Neuron (in vitro differentiated cells): ENCODE measurements at regions not wholly inside any gene's neighbourhood (a gene's known extent, or its start where the extent isn't known, plus 50 kb on each side); places are given as distances from the start of the nearest gene placed in this dataset.

Experiments used
- H2AFZ ChIP-seq: one replicate; pipeline ENCODE4 v1.6.1; 2013; ENCODE audit warnings: low read depth, mild to moderate bottlenecking, inconsistent platforms, low read length, moderate library complexity
- H3K27me3 ChIP-seq: one replicate; pipeline ENCODE4 v1.6.1; 2013; ENCODE audit warnings: low read length; ENCODE audit not compliant: insufficient read depth
- H3K36me3 ChIP-seq: one replicate; pipeline ENCODE4 v1.6.1; 2013; ENCODE audit warnings: low read length; ENCODE audit not compliant: insufficient read depth
- H3K4me1 ChIP-seq: one replicate; pipeline ENCODE4 v1.6.1; 2013; ENCODE audit warnings: low read length; ENCODE audit not compliant: insufficient read depth
- H3K4me3 ChIP-seq: 2 replicates; pipeline ENCODE4 v1.5.1; 2013; ENCODE audit warnings: mild to moderate bottlenecking, low read length, moderate library complexity
- H3K9me3 ChIP-seq: one replicate; pipeline ENCODE4 v1.6.1; 2013; ENCODE audit warnings: low read length

GRCh38 chr7:17242504-17242903 lies 55.9 kb upstream of the AHR start:
- Histone ChIP-seq H3K27me3 (no peaks in the 10 kb centered on the region), H3K4me3 (no peak overlapping the region), H3K4me1 (no peaks in the 10 kb centered on the region), H3K36me3 (no peaks in the 10 kb centered on the region), H2AFZ (no peak overlapping the region), H3K9me3 (no peaks in the 10 kb centered on the region)

DNA sequence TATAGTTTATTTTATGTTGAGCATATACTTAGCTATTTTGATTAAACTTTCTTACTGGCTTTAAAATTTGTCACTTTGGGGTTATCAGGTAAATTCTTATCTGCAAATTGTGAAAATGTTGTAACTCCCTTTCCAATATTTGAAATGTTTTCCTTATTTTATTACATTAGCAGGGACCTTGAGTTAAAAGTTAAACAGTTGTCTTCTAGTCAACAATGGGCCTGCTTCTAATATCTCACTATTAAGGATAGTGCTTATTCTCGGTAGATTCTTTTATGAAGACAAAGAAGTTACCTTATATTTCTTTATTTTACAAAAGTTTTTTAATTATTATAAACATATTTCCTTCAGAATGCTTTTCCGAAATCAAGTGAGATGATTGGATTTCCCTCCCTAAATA lies 53.7 kb upstream of the AHR start:
- H3K36me3 ChIP-seq: no peaks in the 10 kb centered on the region
- no peak overlapping the region for H3K4me3 ChIP-seq
- H2AFZ ChIP-seq: no peak overlapping the region
- H3K27me3 ChIP-seq: no peaks in the 10 kb centered on the region
- H3K4me1 ChIP-seq: no peaks in the 10 kb centered on the region
- no peaks in the 10 kb centered on the region for H3K9me3 ChIP-seq

DNA sequence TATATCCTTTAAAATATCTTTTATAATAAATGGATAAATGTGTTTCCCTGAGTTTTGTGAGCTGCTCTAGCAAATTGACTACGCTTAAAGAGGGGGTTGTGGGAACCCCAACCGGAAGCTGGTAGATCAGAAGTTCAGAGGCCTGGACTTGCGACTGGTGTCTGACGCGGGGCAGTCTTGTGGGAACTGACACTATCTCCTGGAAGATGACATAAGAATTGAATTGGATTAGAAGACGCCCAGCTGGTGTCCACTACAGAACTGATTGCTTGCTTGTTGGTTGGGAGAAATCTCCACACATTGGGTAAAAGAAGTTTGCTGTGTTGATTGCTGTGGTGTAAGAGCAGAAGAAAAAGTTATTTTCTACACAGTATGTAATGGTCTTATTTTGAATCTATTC lies 51.1 kb upstream of the AHR start:
- Histone ChIP-seq H2AFZ (no peak overlapping the region), H3K4me3 (no peak overlapping the region), H3K4me1 (no peaks in the 10 kb centered on the region), H3K36me3 (no peaks in the 10 kb centered on the region), H3K27me3 (no peaks in the 10 kb centered on the region), H3K9me3 (no peaks in the 10 kb centered on the region)

GRCh38 chr7:17248527-17248926 lies 49.9 kb upstream of the AHR start:
- no peaks in the 10 kb centered on the region for H3K27me3 ChIP-seq
- H3K9me3 ChIP-seq: no peaks in the 10 kb centered on the region
- H3K36me3 ChIP-seq: no peaks in the 10 kb centered on the region
- no peaks in the 10 kb centered on the region for H3K4me1 ChIP-seq
- no peak overlapping the region for H2AFZ ChIP-seq
- H3K4me3 ChIP-seq: no peak overlapping the region
